Heart left ventricle (tissue), 13 donors: ENCODE measurements at regions not wholly inside any gene's neighbourhood (a gene's known extent, or its start where the extent isn't known, plus 50 kb on each side); places are given as distances from the start of the nearest gene placed in this dataset.

ENCODE experiments used
- CTCF ChIP-seq, 12 donors: fragments of 200-600 bp; sonication (generic) in 4 of 12; IDR thresholded peaks; one replicate each; pipeline versions ENCODE4 v1.5.0 to v1.8.0; 2018 to 2022; ENCODE audit warnings: antibody characterized with exemption in 12 of 12, mild to moderate bottlenecking in 5 of 12
- POLR2A ChIP-seq, 2 donors: fragments of 450-650 bp; IDR thresholded peaks; one replicate each; pipeline ENCODE4 v1.6.1; 2017; ENCODE audit warnings: antibody characterized with exemption in 2 of 2, mild to moderate bottlenecking in 2 of 2, moderate library complexity in 2 of 2
- donor health status: ischemic (EF 13 %, LVEDD 7.1; RV severe dilation, severe dysfunction).
- donor health status: DM: no; HTN: yes; CAD: no.
- donor health status: DM: no; HTN: no; CAD: no.
- donor health status: ischemic (EF 25% LVEDD 6.9; RV normal size, moderate dysfunction).
- donor health status: ischemic (EF 25% LVEDD 5.7; RV mildly dilated, moderate dysfunction).
- donor health status: ischemic (EF 35%, LVEDD 5.7; RV mildly dilated, moderate dysfunction).
- donor health status: nonischemic (EF 11% LVEDD 7.7; RV severe dilation, severe dysfunction).
- donor health status: DM: yes; HTN: yes; CAD: no.
- donor health status: PGD.
- donor health status: ischemic (EF 29% LVEDD 5.4; RV normal size, mild dysfunction).
- donor health status: nonischemic (EF 23%, LVEDD 6.1; RV moderate dilation, normal function).

GRCh38 chr6:10315658-10316372 is 99.1 kb downstream of the TFAP2A start:
- TF ChIP-seq POLR2A (IDR thresholded peaks at IDR 0.05) (no peak), CTCF (IDR thresholded peaks at IDR 0.05) (no peak)
